GM12878 (cell line): ENCODE measurements at regions not wholly inside any gene's neighbourhood (a gene's known extent, or its start where the extent isn't known, plus 50 kb on each side); places are given as distances from the start of the nearest gene placed in this dataset.

Source experiments
- CHD2 ChIP-seq: IDR thresholded peaks from 2 replicates; pipeline ENCODE4 v1.6.1; 2011; ENCODE audit warnings: low read depth, low read length, improper control_type of control experiment, borderline replicate concordance
- ESRRA ChIP-seq: IDR thresholded peaks from 2 replicates; pipeline ENCODE4 v1.6.1; 2012; ENCODE audit warnings: mild to moderate bottlenecking, low read length, improper control_type of control experiment
- NRF1 ChIP-seq: conservative IDR thresholded peaks from 2 replicates; pipeline ENCODE4 v1.6.1; 2011; ENCODE audit warnings: mild to moderate bottlenecking, low read depth, low read length, improper control_type of control experiment
- POLR2AphosphoS5 ChIP-seq: IDR thresholded peaks from 2 replicates; pipeline ENCODE4 v1.6.1; 2011; ENCODE audit warnings: mild to moderate bottlenecking, low read length, inconsistent platforms
- TCF3 ChIP-seq: IDR thresholded peaks from 2 replicates; pipeline ENCODE4 v1.6.1; 2012; ENCODE audit warnings: low read depth, mild to moderate bottlenecking, low read length, borderline replicate concordance; ENCODE audit not compliant: insufficient read depth

DNA sequence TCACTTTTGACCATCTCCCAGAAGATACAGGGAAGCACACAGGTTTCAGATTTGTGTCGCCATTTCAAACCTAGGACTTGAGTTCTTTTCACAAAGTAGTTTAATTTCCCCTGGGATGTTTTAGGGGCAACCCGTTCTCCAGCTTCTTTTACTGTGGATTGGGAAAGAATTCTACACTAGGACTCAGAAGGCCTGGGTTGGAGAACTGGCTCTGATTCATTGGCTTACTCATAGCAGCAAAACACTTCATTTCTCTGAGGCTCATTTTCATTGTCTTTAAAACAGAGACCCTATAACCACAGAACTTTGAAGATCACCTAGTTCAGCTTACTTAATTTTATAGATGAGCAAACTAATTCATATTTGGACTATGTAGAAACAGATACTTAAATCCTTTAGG, 175.9 kb upstream of the SALL1 start:
- no peak for TF ChIP-seq TCF3
- no peak for TF ChIP-seq ESRRA
- no peak for TF ChIP-seq CHD2
- no peak for TF ChIP-seq POLR2AphosphoS5
- no peak for TF ChIP-seq NRF1
